GM21786 (cell line): ENCODE measurements at regions not wholly inside any gene's neighbourhood (a gene's known extent, or its start where the extent isn't known, plus 50 kb on each side); places are given as distances from the start of the nearest gene placed in this dataset.
"Not testable (repeated sequence)": the region's sequence is repeated elsewhere in the genome, so short reads cannot be mapped to it uniquely, and the experiment has no call there.

Experiments
- ATAC-seq: cut with Tn5 transposase; IDR thresholded peaks from one replicate; pipeline ENCODE4 v1.9.1; 2021; ENCODE audit not compliant: unreplicated experiment

DNA sequence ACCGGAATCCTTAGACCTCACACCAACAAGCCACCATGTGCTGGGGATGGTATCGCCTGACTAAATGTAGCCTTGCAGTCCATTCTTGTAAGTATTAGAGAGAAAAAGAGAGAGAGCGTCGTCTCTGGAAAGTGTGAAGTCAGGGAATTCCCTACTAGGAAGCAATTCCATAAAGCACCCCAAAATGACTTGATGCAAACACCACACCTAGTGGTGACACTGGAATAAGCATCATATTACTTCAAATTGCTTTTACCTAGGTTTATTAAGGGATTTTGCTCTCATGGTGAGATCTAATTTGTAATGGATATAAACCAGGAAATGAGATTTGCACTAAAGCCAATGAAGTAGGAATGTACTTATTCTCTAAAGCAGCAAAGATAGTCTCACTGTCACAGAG, 111.4 kb upstream of the METTL9 start:
- ATAC-seq: not testable (repeated sequence)

DNA sequence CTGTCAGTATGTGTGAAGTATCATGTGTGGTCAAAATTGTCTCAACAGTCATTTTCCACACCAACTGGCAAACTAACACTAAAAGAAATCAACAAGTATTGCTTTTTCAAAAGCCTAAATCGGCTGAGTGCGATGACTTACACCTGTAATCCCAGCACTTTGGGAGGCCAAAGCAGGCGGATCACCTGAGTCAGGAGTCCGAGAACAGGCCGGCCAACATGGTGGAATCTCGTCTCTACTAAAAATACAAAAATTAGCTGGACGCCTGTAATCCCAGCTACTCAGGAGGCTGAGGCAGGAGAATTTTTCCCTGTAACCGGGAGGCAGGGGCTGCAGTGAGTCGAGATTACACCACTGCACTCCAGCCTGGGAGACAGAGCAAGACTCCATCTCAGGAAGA, 100.3 kb upstream of the METTL9 start:
- not testable (repeated sequence) for ATAC-seq

DNA sequence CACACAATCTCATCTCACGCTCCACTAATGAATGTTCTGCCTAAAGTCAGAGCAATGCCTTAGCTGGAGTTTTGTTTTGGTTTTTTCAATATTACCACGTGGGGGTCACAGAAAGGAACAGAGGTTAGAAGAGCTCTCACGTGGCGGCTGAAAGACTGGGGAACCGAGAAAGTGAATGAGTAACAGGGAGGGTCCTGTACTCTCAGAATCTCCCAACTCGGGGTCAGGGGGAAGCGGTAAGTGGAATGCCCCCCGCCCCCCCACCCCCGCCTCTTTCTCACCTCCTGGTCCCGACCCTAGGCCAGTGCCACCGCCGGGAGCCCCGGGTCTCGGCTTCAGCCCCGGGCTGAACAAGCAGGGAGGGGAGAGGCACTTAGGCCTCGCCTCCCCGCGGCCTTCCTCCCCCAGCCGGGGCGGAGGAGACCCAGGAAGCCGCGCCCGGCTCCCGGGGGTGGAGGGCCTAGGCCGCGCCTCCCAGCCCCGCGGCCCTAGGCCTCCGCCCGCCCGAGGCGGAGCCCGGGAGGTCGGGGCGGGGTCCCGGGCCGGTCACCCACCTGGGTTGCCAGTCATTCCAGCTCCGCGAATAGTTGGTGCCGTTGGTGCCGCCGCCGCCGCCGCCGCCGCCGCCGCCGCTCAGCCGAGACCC, 98.0 kb upstream of the METTL9 start:
- ATAC-seq: peak; percentile 49

DNA sequence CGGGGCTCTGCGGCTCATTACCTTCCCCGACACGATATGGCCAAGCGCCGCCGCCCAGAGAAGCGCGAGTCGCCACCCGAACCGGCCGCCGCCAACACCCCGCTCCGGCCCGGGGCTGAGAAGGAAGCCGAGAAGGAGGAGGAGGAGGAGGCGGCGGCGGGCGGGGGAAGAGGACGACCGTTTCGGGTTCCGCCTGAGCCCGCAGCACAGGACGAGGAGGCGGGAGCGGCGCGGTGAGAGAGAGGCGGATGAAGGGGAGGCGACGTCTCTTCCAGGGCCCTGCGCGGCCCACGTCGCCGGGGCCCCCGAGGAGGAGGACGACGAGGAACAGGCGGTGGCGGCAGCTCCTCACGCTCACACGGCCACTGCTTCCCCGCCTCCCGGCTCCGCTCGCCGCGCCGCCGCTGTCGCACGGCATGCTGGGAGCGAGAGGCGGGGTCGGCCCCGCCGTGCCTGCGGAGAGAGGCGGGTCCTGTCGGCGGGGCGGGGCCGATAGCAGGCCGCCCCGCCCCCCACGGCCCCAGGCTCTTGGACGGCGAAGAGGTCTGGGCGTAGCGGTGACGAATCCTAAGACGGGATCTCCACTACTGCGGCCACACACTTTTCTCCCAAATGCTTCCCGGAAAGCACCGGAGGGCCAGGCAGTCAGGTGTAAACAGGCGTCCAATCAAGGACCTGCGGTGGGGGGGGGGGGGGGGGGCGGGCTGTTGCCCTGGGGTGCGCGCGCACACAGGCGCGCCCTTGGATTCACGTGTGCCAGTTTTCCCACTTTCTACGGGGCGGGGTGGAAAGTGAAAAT, 97.3 kb upstream of the METTL9 start:
- peak; percentile 51 for ATAC-seq

DNA sequence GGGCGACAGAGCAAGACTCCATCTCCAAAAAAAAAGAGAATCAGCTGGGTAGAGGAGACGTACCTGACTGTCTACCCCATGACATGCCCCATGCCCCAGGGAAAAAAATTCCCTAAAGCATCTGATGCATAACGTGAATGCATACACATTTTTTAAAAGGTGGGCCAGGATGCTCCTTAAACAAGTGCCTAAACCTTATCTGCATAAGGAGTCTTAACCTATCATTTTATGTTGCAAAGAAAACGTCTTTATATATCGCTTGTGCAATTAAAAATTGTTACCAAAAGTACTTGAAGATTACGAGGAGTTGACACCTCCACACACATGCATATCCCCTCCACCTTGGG, 95.8 kb upstream of the METTL9 start:
- not testable (repeated sequence) for ATAC-seq

DNA sequence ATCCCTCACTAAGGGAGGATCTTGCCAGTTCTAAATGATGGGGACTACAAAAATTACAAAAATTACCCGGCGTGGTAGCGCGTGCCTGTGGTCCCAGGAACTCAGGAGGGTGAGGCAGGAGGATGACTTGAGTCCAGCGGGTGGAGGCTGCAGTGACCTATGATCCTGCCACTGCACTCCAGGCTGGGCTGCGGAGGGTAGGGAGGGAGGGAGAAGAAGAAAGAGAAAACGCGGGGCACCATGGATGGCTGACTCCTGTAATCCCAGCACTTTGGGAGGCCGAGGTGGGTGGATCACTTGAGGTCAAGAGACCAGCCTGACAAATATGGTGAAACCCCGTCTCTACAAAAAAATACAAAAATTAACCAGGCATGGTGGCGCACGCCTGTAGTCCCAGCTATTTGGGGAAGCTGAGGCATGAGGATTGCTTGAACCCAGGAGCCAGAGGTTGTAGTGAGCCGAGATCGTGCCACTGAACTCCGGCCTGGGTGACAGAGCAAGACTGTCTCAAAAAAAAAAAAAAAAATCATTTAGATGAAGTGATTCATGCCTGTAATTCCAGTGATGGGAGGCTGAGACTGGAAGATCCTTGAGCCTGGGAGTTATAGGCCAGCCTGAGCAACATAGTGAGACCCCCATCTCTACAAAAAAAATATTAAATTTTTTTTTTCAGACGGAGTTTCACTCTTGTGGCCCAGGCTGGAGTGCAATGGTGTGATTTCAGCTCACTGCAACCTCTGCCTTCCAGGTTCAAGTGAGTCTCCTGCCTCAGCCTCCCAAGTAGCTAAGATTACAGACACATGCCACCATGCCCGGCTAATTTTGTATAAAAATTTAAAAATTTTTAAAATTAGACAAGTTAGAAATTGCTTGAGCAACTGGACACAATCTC, 95.2 kb upstream of the METTL9 start:
- ATAC-seq: not testable (repeated sequence)

DNA sequence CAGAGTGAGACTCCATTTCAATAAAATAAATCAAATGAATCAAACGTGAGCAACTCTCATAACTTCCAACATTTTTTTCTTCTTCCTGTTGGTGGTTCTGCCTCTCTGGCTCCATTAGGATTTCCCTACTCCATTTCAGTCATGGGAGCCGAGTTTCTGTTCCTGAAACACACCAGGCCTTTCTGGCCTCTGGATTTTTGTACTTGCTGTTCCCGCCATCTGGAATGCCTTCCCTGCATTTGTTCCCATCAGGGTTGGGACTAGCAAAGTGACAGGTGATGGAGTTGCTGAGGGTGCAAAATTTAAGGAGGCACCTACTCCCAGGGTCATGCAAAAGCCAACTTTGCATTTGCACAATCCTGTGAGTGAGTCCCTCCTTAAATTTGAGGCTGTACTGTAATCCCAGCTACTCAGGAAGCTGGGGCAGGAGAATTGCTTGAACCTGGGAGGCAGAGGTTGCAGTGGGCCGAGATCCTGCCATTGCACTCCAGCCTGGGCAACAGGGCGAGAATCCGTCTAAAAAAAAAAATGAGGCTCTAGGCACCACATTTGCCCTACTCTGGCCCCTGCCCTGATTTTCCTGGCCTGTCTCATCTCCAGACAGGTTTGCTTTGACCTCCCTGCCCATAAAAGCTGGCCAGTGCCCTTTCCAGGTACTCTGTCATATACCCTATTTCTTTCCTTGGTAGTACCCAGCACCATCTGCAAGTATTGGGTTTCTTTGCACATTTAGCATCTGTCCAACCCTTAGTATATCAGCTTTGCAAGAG, 93.4 kb upstream of the METTL9 start:
- ATAC-seq: not testable (repeated sequence)

DNA sequence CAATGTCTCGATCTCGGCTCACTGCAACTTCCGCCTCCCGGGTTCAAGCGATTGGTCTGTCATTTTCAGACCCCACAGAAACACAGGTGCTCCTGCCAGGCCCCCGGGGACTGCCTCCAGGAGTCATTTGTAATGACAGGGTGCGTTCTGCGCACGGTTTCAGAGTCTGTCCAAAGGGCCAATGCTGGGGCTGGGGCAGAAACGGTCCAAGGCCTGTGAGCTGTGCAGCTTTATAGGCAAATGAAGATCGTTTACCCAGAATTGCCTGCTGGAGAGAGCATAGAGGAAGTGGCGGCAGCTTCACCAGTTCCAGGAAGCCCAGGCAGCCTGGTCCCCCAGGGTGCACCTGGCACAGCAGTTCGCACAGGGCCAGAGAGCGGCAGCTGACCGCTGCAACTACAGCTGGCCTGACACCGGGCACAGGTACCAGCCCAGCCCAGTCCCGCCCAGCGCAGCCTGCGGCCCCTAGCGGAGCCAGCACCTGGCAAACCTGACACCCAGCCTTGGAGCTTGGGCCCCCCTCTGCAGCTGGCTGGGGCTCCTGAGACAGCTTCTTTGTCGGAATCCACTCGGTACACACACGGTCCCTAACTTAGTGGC, 92.4 kb upstream of the METTL9 start:
- ATAC-seq: peak; percentile 59

DNA sequence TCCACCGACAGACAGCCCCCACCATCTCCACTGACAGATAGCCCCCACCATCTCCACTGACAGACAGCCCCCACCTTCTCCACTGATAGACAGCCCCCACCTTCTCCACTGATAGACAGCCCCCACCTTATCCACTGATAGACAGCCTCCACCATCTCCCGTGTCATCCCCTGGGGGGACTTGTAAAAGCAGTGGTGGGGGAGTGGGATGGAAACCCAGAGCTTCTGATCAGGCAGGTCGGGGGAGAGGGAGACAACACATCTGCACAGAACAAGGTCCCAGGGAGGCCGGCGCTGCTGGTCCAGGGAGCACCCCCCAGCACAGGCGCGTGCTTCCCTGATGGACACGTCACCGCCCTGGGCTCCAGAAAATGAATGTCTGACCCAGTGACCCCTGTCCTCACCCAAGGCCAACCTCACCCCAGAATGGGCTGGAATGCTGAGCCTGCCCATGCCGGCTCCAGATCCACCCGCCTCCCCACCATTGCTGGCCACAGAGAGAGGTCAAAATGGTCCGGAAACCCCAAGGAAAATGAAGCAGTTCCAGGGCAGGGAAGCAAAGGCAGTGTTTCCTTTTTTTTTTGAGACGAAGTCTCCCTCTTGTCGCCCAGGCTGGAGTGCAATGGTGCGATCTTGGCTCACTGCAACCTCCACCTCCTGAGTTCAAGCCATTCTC, 91.6 kb upstream of the METTL9 start:
- ATAC-seq: not testable (repeated sequence)

DNA sequence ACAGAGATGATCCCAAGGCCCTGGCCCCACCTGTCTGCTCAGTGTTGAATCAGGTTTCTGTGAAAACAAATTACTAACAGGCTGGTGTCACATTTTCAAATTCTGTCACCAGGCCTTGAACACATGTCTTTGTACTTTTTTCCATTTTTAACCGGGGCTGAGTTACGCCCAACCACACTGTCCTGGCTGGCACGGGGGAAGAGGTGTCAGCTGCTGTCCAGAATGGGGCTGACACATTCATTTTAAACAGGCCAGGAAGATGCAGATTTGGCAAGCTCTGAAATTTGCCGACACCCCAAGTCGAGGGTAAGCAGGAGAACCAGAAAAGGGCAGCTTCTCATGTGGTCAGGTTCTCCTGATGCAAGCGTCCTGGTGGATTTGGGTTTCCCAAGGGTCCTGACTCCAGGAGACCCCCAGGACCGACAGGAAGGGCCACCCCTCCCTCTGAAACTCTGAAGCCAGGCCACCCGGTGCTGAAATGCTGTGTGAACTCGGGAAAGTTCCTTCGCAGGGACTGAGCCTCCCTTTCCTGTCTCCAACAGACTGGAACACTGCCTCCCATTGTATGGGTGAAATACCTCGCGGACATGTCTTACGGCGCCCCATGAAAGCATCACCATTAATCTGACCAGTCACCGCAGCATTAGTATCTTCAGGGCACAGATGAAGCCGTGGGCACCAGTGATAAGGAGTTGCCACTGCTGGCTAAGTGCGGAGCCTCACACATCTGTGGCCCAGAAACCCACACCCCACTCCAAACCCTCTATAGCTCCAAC, 90.5 kb upstream of the METTL9 start:
- ATAC-seq: not testable (repeated sequence)

DNA sequence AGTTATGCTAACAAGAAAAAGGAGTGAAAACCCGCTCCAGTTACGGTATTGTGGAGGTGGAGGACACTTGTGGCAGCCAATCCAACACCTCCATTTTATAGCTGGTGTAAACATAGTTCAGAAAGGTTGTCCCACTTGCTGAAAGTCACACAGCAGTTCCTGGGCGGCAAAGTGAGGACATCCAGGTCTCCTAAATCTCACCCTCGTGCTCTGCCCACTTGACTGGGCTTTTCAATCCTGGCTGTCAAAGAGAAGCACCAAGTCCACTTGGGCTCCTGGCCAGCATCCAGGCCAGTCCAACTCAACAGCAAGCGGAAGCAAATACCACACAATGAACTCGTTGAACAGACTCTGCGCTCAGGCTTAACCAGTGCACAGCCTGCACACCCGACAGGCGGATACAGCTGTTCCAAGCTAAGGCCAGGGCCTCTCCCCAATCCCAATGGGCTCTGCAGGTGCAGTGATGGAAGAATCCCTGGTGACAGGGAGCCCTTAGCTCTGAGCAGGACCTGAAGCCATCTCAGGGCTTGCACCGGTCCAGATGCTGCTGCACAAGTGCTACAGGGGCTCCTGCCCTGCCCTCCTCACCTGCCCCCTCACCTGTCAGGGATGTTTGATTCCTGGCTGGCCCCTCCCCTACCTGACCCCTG, 89.8 kb upstream of the METTL9 start:
- ATAC-seq: not testable (repeated sequence)

DNA sequence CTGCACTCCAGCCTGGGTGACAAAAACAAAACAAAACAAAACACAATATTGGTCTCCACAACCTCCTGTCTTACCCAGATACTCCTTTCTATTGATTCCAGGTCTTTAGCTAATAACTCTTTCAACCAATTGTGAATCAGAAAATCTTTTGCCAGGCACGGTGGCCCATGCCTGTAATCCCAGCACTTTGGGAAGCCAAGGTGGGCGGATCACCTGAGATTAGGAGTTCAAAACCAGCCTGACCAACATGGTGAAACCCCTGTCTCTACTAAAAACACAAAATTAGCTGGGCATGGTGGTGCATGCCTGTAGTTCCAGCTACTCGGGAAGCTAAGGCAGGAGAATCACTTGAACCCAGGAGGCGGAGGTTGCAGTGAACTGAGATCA, 88.5 kb upstream of the METTL9 start:
- ATAC-seq: not testable (repeated sequence)

DNA sequence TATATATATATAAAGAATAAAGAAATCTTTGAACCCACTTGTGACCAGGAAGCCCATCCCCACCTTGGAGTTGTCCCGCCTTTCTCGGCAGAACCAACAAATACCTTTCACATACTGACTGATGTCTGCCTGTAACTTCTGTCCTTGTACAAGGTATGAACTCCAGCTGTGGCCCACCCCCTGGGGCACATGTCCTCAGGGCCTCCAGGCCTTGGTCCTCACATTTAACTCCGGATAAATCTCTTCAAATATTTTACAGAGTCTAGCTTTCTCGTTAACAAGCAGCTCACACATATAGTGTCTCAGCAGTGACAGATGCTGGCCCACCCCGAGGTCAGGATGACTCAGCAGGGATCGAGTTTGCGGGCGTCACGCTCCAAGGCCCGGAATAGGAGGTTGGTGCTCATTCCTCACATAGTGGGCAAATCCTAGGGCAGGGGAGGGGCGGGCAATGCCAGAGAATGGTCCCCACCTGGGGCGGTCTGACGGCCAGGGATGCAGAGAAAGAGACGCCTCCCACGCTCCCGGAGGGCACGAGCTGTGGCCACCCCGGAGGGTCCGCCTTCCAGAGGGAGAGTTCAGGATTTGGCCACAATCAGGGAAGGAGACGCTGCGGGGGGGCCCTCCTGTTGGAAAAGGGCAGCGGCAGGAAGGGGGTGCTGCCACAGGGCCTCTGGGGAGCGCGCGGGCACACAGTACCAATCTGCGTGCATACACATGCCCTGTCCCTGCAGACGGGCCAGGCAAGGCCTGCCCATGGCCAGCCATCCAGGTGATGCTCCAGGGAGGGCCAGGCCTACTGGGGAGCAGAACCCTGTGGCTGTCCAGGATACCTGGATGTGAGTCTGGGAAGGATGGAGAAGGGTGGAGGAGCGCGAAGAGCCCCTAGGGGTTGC, 87.8 kb upstream of the METTL9 start:
- ATAC-seq: not testable (repeated sequence)

DNA sequence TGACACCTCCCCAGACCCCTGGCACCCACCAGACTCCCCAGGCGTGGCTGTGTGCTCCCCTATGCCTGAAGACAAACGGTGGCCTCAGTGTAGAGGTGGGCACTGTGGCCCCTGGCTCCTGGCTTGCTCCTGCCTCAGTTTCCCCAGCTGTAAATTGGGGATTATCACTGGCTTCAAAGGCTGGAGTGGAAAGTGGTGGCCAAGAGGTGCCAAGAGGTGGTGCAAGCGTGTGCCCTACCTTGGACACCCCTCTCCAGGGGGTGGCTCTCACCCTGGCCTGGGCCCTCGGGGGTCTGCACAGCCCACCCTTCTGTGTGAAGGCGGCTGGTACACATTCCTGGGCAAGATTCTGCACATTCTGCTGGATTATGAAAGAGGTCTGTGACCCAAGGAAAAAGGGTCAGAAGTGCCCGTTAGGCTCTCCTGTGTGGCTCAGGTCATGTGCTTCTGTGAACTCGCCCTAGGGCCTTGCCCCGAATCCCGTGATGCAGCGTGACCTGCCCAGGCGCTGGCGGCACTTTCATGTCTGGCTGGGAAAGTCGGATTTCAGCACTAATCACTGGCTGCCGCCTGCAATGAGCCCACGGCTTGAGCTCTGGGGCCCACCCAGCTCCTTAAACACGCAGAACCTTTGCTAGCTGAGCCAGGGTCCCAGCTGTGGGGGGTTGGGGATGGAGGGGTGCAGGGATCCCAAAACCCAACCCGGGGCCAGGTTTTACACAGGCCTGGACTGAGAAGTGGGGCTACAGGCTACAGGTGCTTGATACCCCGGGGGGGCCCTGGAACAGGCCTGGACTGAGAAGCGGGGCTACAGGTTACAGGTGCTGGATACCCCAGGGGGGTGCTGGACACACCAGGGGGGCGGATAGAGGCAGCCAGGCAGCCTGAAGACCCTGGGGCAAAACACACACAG, 86.8 kb upstream of the METTL9 start:
- ATAC-seq: not testable (repeated sequence)

DNA sequence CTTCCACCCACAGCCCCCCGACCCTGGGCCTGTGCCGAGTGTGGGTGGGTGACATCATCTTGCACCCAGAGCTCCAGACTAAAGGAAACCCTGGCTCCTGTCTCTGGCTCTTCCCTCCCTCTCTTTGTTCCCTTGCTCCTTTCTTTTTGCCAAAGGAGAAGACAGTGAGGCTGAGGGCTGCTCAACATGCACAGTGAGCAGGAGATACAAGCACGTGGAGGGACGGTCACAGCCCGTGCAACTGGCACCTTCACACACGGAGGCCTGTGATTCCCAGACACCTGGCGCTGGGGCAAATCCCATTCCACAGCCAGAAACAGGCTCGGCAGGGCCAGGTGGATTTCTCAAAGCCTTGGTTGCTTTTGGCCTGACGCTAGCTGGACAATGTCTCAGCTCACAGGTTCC, 86.0 kb upstream of the METTL9 start:
- ATAC-seq: not testable (repeated sequence)

DNA sequence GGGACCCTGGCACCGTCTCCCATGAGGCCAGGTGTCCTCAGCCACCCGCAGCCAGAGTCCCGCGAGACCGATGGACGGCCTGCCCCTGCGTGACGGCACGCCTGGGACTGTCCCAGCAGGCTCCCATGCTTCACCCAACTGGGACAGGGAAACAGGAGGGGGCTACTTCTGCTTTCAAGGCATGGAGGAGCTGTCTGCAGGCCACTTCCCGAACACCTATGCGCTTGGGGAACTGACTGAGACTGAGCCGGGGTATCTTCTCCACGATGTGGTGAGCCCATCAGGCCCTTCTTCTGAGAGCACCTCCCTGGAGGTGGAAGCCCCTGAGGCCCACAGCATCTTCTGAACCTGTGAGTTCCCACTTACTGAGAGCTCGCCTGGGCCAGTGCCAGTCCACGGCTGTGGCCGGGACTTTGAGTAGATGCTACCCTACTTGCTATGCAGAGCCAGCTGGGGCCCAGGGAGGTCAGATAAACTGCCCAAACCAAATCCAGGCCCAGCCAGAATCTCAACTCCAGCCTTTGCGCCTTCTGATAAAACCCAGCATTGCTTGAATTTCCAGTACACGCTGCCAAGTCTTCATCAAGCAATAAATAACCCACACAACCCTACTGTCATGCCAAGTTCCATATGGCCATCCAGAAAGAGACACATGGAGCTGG, 85.4 kb upstream of the METTL9 start:
- not testable (repeated sequence) for ATAC-seq
